GM18909 (cell line): ENCODE measurements at regions not wholly inside any gene's neighbourhood (a gene's known extent, or its start where the extent isn't known, plus 50 kb on each side); places are given as distances from the start of the nearest gene placed in this dataset.
"Not testable (repeated sequence)": the region's sequence is repeated elsewhere in the genome, so short reads cannot be mapped to it uniquely, and the experiment has no call there.

Experiments used
- ATAC-seq: cut with Tn5 transposase; IDR thresholded peaks from one replicate; pipeline ENCODE4 v1.9.1; 2021; ENCODE audit warnings: mild to moderate bottlenecking; ENCODE audit not compliant: unreplicated experiment, poor library complexity

GRCh38 chr10:35934642-35934995 lies 292.5 kb upstream of the FZD8 start:
- no peak for ATAC-seq

GRCh38 chr10:35933940-35934641 lies 292.0 kb upstream of the FZD8 start:
- ATAC-seq: no peak

- ATAC-seq: no peak
Observed at GRCh38 chr10:35933491-35933890, 291.4 kb upstream of the FZD8 start.

DNA sequence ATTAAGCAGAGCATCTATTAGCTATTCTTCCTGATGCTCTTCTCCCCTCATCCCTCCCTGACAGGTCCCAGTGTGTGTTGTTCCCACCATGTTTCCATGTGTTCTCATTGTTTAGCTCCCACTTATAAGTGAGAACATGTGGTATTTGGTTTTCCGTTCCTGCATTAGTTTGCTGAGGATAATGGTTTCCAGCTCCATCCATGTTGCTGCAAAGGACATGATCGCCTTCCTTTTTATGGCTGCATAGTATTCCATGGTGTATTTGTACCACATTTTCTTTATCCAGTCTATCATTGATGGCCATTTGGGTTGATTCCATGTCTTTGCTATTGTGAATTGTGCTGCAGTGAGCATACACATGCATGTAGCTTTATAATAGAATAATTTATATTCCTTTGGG lies 287.9 kb upstream of the FZD8 start:
- ATAC-seq: not testable (repeated sequence)

GRCh38 chr10:35928748-35929147 lies 286.7 kb upstream of the FZD8 start:
- ATAC-seq: no peak

DNA sequence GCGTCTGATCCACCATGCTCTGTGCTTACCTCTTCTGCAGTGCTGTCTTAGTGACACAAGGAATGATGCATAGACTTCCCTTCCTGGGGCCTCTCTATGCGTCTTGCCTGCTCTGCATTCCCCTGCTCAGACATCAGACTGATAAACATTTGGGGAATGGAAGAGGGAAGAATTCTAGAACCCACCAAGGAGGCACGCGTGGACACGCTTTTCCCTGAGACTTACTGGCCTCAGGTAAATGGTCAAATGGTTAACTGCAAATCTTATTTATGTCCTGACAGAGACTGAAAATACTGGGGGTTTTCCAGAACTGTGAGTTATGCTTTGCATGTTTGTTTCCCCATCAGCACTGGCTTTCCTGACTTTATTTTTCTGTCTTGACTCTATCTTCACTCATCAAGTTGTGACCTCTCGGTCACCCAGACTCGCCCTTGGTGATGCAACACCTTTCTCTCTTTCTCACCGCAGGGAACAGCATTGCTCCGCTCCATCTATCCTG lies 285.9 kb upstream of the FZD8 start:
- ATAC-seq: no peak

DNA sequence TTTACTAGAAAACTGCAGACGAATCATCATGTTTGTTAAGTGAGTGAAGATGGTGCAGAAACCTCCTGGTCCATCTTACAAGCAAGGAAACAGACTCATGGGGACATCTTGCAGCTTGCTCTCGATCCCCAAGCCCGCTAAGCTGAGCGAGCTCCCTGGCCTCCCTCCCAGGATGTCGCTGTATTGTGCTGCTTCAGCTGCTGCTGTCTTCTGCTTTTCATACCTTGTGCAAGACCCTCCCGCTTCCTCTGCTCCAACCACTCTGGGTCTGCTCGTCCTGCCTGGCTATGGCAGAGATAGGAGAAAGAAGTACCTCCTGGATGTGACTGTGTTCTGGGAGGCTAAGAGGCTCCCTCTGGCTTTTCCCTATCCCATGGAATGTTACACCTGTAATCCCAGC lies 285.2 kb upstream of the FZD8 start:
- no peak for ATAC-seq

DNA sequence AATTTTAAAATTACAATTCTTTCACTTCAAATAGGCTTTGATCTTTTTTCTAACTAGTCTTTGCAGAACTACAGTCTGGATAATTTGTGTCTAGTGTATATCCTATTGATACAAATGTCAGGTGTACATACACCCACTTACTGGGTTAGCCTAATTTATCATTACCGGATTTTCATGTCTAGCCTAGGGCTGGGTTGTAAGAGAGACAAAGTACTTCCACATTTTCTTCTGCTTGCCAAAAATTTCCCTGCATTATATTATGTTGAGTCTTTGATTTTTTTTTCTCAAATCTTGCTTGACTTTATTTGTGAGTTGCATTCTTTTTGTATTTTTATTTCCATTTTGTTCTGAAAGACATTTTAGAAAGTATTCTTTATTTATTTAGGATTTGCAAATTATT lies 284.8 kb upstream of the FZD8 start:
- no peak for ATAC-seq

DNA sequence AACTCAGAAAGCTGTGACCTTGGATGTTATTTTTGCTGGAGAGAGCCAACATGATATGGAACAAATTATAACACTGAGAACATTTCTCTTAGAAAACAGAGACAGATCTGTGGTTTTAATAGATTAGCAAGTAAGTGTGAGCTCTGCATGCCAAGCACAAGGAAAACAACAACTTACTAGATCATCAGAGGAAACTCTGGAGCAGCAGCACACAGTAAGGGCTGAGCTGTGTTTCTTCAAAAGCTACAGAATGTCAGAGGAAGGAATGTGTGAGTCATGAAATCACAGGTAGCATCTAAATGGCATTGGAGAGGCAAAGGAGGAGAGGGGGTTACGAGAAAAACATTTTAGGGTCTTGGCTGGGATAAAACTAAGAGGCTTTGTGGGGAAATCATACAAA lies 283.4 kb upstream of the FZD8 start:
- no peak for ATAC-seq

DNA sequence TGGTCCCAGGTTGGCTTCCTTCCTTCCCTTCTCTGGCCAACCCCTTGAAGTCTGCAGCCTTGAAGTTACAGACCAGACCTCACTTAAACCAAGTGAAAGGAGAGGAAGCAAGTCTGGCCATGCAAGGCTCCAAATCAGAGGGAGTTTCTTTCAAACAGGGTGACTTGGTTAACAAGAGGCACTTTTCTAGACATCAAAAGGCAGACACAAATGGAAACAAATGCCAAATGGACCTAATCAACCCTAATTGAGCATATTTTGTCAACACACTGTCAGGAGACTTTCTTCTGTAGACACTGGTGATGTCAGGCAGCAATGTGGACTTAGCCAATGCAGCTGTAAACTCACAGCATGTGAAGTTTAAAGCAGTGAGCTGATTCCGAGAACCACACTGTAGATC lies 282.7 kb upstream of the FZD8 start:
- no peak for ATAC-seq

DNA sequence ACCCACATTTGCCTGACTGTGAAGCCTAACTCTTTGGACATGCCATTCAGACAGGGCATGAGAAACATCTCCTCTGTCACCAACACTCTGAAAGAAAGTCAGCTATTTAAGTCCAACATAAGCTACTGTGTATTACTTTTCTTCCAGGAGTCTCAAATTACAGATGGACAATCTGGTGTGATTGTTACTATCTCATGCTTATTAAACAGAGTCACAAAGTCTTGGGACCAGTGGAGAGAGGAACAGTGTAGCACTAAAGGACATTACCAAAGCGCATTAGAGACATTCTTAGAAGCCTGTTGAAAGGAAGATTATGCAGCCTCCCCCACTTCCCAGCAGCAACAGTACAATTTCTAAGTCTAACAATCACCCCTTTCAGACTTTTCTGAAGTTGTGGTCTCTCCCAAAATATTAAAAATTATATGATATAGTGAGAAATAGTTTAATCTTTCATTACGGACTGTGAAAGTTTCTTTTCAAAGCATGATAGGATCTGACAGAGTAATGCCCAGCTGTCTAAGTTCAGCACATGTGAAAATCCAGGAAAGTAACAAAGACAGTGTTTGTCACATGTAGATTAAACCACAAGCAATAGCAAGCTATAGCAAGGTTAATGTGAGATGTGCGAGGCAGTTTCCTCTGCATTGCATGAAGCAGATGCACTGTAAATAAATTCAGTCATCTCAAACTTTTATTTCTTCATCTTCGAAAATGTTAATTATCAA lies 280.9 kb upstream of the FZD8 start:
- no peak for ATAC-seq

- no peak for ATAC-seq
Observed at GRCh38 chr10:35921866-35922350, 279.8 kb upstream of the FZD8 start.

DNA sequence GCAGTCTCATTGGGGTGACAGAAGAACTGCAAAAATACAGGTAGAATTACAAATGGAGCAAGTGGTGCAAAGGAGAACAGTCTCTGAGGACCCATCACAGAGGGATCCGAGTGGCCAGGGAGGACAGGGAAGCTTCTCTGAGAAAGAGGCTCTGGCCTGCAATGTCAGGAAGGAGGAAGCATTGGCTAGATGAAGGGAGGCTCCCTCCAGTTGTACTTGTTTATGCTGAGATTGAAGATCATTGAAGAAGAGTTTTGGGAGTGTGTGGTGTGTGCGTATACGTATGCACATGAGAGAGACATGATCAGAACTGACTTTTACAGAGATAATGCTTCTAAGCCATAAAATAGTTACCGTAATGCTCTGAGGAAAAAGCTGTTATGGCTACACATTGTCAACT lies 274.7 kb upstream of the FZD8 start:
- no peak for ATAC-seq

GRCh38 chr10:35913628-35914027 lies 271.5 kb upstream of the FZD8 start:
- ATAC-seq: no peak

- no peak for ATAC-seq
Observed at GRCh38 chr10:35912615-35913569, 270.8 kb upstream of the FZD8 start.

GRCh38 chr10:35911954-35912353 lies 269.9 kb upstream of the FZD8 start:
- ATAC-seq: no peak

- ATAC-seq: no peak
Observed at GRCh38 chr10:35911233-35911632, 269.1 kb upstream of the FZD8 start.

GRCh38 chr10:35910234-35910633 lies 268.1 kb upstream of the FZD8 start:
- no peak for ATAC-seq

DNA sequence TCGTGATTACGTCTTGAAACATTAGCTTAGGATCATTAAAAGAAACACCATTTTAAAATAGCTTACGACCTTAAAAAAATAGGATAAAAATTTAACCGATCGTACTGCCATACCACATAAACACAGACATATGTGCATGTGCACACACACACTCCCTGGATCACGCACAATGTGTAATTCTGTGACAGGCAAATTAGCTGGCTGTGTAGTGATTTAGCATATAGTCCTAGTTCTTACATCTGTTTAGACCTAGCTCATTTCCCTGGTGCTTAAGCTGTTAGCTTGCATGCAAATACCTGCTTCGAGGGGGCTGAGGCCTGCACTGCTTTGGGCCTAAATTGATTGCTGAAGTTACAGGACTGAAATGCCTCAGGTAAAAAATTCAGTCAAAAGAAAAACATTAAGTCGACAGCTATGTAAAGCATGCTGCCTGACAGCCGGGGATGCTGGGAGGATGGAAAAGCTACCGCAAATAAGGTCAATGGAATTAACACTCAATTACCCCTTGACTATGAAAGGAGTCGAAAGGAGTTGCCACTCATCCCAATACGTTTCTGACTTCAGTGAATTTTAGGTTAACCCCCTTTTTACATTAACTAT lies 267.1 kb upstream of the FZD8 start:
- ATAC-seq: no peak

DNA sequence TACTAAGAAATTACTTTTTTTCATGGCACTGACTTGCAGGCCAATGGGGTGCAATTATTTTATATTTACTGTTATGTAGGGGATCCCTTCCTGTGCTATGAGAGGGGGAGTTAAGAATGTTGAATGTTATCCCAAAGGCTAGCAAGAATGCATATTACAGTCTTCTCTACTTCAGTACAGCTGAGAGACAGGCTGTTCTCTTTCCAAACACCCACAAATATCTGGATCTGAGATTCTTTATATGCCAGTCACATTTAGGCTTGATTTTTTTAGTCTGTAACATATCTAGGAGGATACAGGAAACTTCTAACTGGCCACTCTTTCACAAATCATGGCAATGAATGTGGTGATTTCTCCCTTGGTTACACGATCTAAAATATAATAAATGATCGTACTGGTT lies 266.4 kb upstream of the FZD8 start:
- no peak for ATAC-seq
